ENCODE measurements at regions not wholly inside any gene's neighbourhood (a gene's known extent, or its start where the extent isn't known, plus 50 kb on each side); places are given as distances from the start of the nearest gene placed in this dataset.

- TF ChIP-seq CTCF (IDR thresholded peaks at IDR 0.05), result no peak
Observed at GRCh38 chr5:82925061-82925411, 152.2 kb downstream of the TMEM167A start.

- TF ChIP-seq CTCF (IDR thresholded peaks at IDR 0.05), result no peak
Observed at GRCh38 chr5:82924226-82925060, 152.8 kb downstream of the TMEM167A start.

DNA sequence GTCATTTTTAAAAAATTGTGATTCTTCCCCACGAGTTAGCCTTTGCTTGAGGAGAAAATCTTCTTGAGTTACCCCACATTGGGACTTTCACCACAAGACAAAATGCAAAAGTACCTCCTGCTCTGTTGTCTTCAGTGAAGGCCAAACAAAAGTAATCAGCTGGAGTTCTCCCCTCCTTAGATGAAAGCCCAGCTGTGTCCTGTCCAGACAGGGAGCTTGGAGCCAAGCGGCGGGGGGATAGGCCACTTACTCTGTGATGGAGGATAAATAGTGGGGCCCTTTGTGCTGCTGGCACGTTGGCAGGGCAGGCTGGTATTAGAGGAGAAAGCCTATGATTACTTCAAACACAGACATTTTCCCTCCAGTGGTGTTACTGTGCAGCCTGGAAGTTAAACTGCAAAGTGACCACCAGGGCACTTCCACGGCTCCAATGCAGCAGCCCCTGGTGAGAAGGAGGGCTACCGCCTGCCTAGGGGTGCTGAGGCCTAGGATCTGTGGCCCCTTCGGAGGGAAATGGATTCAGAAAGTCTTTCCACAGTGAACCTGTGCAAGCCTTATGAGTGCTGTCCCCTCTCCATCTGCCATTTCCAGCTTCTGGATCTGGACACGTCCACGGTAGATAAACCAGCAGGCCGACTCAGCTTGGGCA, 155.0 kb downstream of the TMEM167A start:
- no peak for TF ChIP-seq CTCF (IDR thresholded peaks at IDR 0.05)

DNA sequence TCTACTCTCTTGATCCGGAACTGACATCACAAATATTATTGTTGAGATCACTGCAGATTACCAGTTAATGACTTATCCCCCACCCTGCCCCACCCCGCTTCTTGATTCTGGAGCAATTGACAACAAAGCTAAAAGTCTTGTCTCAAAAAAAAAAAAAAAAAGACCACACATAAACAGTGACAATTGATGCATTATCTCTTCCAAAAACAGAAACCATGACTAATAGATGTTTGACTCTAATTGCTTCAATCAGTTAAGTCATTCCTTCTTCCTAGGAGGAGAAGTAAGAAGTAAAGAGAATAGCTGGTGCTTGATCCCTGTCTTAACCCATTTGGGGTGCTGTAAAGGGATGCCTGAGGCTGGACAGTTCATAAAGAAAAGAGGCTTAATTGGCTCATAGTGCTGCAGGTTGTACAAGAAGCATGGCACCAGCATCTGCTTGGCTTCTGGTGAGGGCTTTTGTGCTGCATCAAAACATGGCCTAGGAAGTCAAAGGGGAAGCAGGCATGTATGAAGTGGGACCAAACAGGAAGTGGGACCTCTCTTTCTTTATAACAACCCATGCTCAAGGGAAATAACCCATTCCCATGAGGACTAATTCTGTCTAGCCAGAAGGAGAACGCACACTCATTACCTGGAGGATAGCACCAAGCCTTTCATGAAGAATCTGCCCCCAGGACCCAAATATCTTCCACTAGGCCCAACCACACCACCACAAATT, 158.7 kb downstream of the TMEM167A start:
- TF ChIP-seq CTCF (IDR thresholded peaks at IDR 0.05), result no peak

GRCh38 chr5:82917584-82917983, 159.6 kb downstream of the TMEM167A start:
- no peak for TF ChIP-seq CTCF (IDR thresholded peaks at IDR 0.05)

- no peak for TF ChIP-seq CTCF (IDR thresholded peaks at IDR 0.05)
Observed at GRCh38 chr5:82913971-82914370, 163.2 kb downstream of the TMEM167A start.

DNA sequence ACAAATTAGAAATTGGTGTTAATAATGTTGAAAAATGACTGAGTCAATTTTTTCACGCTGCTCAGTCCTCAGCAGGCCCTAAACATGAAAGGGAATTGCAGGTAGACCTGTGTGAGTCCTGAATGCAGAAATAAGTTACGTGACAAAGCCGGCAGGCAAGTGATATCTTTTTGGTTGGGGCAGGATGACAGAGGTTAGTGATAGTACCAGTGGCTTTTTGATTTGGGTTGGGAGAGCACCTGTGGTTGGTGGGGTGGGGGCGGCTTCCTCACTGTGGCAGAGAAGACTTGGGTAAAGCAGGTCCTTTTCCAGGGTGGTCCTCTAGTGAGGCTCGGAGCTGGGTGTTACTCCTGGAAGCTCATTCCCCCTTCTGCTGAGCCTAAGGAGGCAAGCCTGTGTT, 164.7 kb downstream of the TMEM167A start:
- TF ChIP-seq CTCF (IDR thresholded peaks at IDR 0.05), result no peak
